ENCODE measurements at regions not wholly inside any gene's neighbourhood (a gene's known extent, or its start where the extent isn't known, plus 50 kb on each side); places are given as distances from the start of the nearest gene placed in this dataset.

DNA sequence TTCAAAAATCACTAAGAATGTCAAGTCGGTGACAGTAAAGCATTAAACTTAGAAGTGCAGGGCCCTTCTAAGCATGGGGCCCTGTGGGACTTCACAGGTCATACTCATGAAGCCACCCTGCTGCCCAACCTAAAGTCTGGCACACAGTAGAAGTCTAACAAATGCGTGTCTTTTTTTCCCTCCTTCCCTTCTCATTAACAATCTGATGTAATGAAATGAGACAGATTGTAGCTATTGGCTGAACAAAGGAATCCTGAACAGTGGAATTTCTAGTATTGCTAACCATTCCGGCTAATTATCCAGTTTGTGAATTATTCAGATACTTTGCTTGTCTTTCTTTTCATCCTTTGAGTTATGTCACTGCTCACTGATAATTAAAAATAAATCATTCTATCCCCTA, 369.9 kb downstream of the WDR11 start:
- TF ChIP-seq, protein P1, sequence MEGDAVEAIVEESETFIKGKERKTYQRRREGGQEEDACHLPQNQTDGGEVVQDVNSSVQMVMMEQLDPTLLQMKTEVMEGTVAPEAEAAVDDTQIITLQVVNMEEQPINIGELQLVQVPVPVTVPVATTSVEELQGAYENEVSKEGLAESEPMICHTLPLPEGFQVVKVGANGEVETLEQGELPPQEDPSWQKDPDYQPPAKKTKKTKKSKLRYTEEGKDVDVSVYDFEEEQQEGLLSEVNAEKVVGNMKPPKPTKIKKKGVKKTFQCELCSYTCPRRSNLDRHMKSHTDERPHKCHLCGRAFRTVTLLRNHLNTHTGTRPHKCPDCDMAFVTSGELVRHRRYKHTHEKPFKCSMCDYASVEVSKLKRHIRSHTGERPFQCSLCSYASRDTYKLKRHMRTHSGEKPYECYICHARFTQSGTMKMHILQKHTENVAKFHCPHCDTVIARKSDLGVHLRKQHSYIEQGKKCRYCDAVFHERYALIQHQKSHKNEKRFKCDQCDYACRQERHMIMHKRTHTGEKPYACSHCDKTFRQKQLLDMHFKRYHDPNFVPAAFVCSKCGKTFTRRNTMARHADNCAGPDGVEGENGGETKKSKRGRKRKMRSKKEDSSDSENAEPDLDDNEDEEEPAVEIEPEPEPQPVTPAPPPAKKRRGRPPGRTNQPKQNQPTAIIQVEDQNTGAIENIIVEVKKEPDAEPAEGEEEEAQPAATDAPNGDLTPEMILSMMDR (IDR thresholded peaks at IDR 0.05): no peak
- no peak for TF ChIP-seq POLR2A (IDR thresholded peaks at IDR 0.05)
